GM18499 (cell line): ENCODE measurements at regions not wholly inside any gene's neighbourhood (a gene's known extent, or its start where the extent isn't known, plus 50 kb on each side); places are given as distances from the start of the nearest gene placed in this dataset.
"Not testable (repeated sequence)": the region's sequence is repeated elsewhere in the genome, so short reads cannot be mapped to it uniquely, and the experiment has no call there.

Experiments used
- ATAC-seq: cut with Tn5 transposase; IDR thresholded peaks from one replicate; pipeline ENCODE4 v1.9.1; 2021; ENCODE audit warnings: moderate number of reproducible peaks; ENCODE audit not compliant: insufficient read depth, unreplicated experiment

DNA sequence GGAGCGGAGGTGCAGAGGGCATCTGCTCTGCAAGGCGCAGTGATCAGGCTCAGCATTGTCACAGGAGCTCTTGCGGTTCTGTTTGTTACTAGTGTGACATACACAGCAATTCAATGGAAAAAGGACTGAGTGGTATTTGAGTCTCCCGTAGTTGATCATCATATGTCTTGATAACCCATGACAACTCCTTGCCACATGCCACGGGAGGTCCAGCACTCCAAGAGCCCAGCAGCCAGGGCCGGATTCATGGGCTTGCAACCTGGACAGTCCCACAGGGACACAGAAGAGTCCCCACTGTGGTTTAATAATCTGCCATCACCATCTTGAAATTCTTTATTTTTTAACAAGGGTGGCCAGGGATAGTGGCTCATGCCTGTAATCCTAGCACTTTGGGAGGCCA, 58.1 kb upstream of the ROPN1B start:
- ATAC-seq = not testable (repeated sequence)

- not testable (repeated sequence) for ATAC-seq
These were observed 54.2 kb upstream of the ROPN1B start for GRCh38 chr3:125914608-125915436.

- ATAC-seq = not testable (repeated sequence)
These were observed 53.6 kb upstream of the ROPN1B start for GRCh38 chr3:125915437-125915787.

- ATAC-seq = peak; percentile 90
These were observed 53.1 kb upstream of the ROPN1B start for GRCh38 chr3:125915792-125916375.

DNA sequence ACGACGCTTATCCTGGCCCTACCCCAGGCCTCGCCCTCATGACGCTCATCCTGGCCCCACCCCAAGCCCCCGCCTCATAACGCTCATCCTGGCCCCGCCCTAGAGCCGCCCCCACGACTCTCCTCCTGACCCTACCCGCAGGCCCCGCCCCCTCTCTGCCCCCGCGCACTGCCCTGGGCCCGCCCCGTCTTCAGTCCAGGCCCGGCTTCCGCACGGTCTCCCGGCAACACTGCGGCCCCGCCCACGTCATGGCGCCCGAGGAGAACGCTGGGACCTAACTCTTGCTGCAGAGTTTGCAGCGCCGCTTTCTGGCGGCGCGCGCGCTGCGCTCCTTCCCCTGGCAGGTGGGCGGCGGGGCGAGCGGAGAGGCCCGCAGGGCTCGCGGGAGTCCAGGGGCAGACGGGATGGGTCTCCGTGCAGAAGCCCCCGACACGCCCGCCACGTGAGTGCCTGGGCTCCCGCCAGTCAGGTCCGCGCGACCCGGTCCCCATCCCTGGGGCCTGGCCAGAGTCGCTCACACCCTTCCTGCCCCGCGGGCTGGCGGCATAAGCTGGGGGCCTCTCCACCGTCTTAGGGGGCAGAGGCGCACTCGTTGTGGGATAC, 52.5 kb upstream of the ROPN1B start:
- no peak for ATAC-seq

DNA sequence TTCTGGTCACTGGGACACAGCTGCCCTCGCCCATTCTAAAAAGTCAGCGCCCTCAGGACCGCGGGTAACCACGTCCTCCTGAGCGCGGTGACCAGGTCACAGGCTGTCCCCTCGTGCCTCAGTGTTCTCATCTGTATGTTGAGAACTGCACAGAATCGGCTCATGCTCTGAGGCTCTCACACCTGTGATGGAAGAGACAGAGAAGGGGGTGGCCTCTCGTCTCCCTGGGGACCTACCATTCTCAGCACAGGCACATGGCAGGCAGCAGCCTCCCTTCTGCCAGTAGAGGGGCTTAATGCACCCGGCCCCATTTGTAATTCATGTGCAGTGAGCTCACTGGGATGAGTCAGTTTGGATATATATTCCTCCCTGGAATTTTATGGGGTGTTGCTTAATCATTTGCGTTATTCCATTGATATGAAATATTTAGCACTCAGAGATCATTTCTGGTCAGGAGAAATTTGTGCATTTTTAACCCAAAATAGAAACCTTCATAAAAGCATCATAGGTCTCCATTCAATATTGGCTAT, 51.9 kb upstream of the ROPN1B start:
- ATAC-seq = not testable (repeated sequence)

DNA sequence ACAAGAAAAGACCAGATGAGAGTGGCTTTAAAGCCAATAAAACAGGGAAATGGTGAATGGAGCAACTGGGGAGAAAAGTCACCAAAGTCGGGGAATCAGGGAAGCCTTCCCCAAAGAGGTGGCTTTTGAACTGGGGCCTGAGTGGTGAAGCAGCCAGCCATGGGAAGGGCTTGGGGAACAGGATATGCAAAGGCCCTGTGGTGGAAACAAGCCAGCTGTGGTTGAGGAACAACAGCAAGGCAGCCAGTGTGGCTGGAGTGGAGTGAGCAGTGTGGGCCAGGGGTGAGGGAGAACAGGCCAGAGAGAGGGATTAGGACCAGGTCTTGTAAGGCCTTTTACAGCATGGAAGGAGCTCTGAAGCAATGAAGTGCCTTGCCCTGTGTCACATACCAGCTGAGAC, 51.0 kb upstream of the ROPN1B start:
- ATAC-seq = not testable (repeated sequence)

- not testable (repeated sequence) for ATAC-seq
These were observed 50.5 kb upstream of the ROPN1B start for GRCh38 chr3:125918451-125918850.

DNA sequence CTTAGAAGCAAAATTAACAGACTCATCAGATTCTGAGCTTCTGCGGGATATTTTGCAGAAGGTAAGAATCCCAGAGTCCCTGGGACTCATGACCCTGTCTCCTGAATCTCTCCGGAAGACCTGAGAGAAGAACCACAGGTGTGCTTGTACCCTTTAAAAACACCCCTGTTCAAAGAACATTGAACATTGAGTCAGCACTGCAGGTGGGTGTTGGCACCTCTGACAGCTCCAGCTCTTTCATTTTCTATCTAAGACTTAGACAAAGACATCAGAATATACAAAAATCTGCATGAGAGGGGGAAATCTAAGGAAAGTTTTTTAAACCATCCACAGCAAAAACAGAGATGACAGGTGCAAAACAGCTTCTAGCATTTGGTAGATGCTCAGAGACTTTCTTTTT, 50.1 kb upstream of the ROPN1B start:
- not testable (repeated sequence) for ATAC-seq
